ENCODE measurements at regions not wholly inside any gene's neighbourhood (a gene's known extent, or its start where the extent isn't known, plus 50 kb on each side); places are given as distances from the start of the nearest gene placed in this dataset.

GRCh38 chr13:79725841-79726240 lies 244.9 kb downstream of the NDFIP2 start (continued):
- TF ChIP-seq ZBTB40 (IDR thresholded peaks at IDR 0.05; ENCODE audit: borderline replicate concordance) (no peak), PAX8 (IDR thresholded peaks at IDR 0.05) (no peak), HDGF (IDR thresholded peaks at IDR 0.05) (no peak), CBX3 (IDR thresholded peaks at IDR 0.05; ENCODE audit: borderline replicate concordance, low read depth) (no peak), FOXK2 (IDR thresholded peaks at IDR 0.05) (no peak), ZNF622 (IDR thresholded peaks at IDR 0.05) (no peak), SMC3 (IDR thresholded peaks at IDR 0.05; ENCODE audit: borderline replicate concordance, low read length) (no peak)

GRCh38 chr13:79724348-79725103 lies 243.6 kb downstream of the NDFIP2 start:
- Histone ChIP-seq H3K4me3 (no peak overlapping the region), H2AFZ (ENCODE audit: control insufficient read depth, low read depth, low read length) (no peak overlapping the region), H3K27me3 (replicated peaks in 1 of 2; ENCODE audit: control insufficient read depth in 2 of 2, insufficient read depth in 2 of 2, low read length in 1 of 2) (no peaks in the 10 kb centered on the region), H3K36me3 (ENCODE audit: control insufficient read depth in 2 of 2, insufficient read depth in 2 of 2, low read length in 1 of 2) (no peaks in the 10 kb centered on the region), H3K9me3 (replicated peaks; ENCODE audit: control insufficient read depth, insufficient read depth, low read length) (no peaks in the 10 kb centered on the region), H4K20me1 (ENCODE audit: control insufficient read depth, insufficient read depth) (no peaks in the 10 kb centered on the region), H3K9ac (ENCODE audit: control insufficient read depth, insufficient read depth, low read length) (no peak overlapping the region), H3K4me1 (ENCODE audit: control insufficient read depth, insufficient read depth, low read length) (no peaks in the 10 kb centered on the region), H3K4me2 (ENCODE audit: control insufficient read depth, insufficient read depth) (no peak overlapping the region), H3K27ac (ENCODE audit: control insufficient read depth, insufficient read depth) (no peak overlapping the region), H3K79me2 (ENCODE audit: control insufficient read depth, insufficient read depth, low read length) (no peaks in the 10 kb centered on the region)
- CTCF ChIA-PET: interaction anchor here (0.6 to 1.8 kb wide), 4 partner anchors 15 to 747 kb away, joined by 3 read pairs; no protein-coding TSS in a partner anchor
- WGBS (ENCODE audit: insufficient coverage, insufficient replicate concordance, low lambda C conversion rate, missing lambda C conversion rate): 4% methylated on average over 3 of the region's 3 CpGs
- RAD21 ChIA-PET (ENCODE audit: unreplicated experiment): no interaction called here
- in situ Hi-C loops (cut with MboI) (no loop called here), intact Hi-C loops (cut with micrococcal nuclease; ENCODE audit: unreplicated experiment) (no loop called here)
- SMC1A ChIA-PET (ENCODE audit: uncharacterized antibody, unreplicated experiment): interaction anchor here (1.0 to 1.6 kb wide), 6 partner anchors 10 to 94 kb away, joined by 3 to 4 read pairs (median 3); no protein-coding TSS in a partner anchor
- BruUV-seq (replicated peaks): no TSS peak
- ATAC-seq: 0 out of 3 replicates have a peak, but pooled peaks have one; percentile 27
- no peak for FAIRE-seq
- POLR2A ChIA-PET: no interaction called here
- no peak for DNase-seq (ENCODE audit: low read depth, low spot score)
- TF ChIP-seq ATF7 (IDR thresholded peaks at IDR 0.05; ENCODE audit: low read depth) (no peak), TBL1XR1 (IDR thresholded peaks at IDR 0.05; ENCODE audit: low read depth, low read length) (no peak), NR2C1 (IDR thresholded peaks at IDR 0.05) (no peak), MXI1 (IDR thresholded peaks at IDR 0.05; ENCODE audit: low read depth, low read length) (no peak), BRCA1 (IDR thresholded peaks at IDR 0.05; ENCODE audit: low read depth, low read length) (no peak), PKNOX1 (IDR thresholded peaks at IDR 0.05) (no peak), CBX5 (IDR thresholded peaks at IDR 0.05; ENCODE audit: low read depth) (no peak), RELA (IDR thresholded peaks at IDR 0.05; ENCODE audit: borderline replicate concordance, partially characterized antibody) (no peak), ATF3 (IDR thresholded peaks at IDR 0.05; ENCODE audit: borderline replicate concordance, extremely low read depth, low read depth, low read length) (no peak)

Measured in GM12878 (cell line).